NOMO-1 treated with dmso at 0.1 percent for 144 hours (cell line): ENCODE measurements at regions not wholly inside any gene's neighbourhood (a gene's known extent, or its start where the extent isn't known, plus 50 kb on each side); places are given as distances from the start of the nearest gene placed in this dataset.
"Not testable (repeated sequence)": the region's sequence is repeated elsewhere in the genome, so short reads cannot be mapped to it uniquely, and the experiment has no call there.

Source experiments
- DNase-seq: peaks from one replicate; lab custom pipeline; 2025; ENCODE audit not compliant: unreplicated experiment; lab: John Stamatoyannopoulos, UW

- DNase-seq = no peak
These were observed 64.0 kb downstream of the EBNA1BP2 start for GRCh38 chr1:43108080-43108479.

GRCh38 chr1:43107664-43108063 is 64.4 kb downstream of the EBNA1BP2 start:
- DNase-seq = no peak

GRCh38 chr1:43104027-43104763 is 67.9 kb downstream of the EBNA1BP2 start:
- DNase-seq = no peak

GRCh38 chr1:43101061-43101460 is 71.0 kb downstream of the EBNA1BP2 start:
- DNase-seq = no peak

- DNase-seq = no peak
These were observed 73.9 kb downstream of the EBNA1BP2 start for GRCh38 chr1:43098200-43098599.

- not testable (repeated sequence) for DNase-seq
These were observed 75.6 kb downstream of the EBNA1BP2 start for GRCh38 chr1:43096528-43096927.

- DNase-seq = not testable (repeated sequence)
These were observed 81.3 kb downstream of the EBNA1BP2 start for GRCh38 chr1:43090812-43091211.

GRCh38 chr1:43090157-43090556 is 81.9 kb downstream of the EBNA1BP2 start:
- DNase-seq = not testable (repeated sequence)

GRCh38 chr1:43083375-43083891 is 88.7 kb downstream of the EBNA1BP2 start:
- no peak for DNase-seq

GRCh38 chr1:43082740-43083139 is 89.3 kb downstream of the EBNA1BP2 start:
- DNase-seq = no peak

GRCh38 chr1:43077273-43077672 is 94.8 kb downstream of the EBNA1BP2 start:
- no peak for DNase-seq

GRCh38 chr1:43074709-43075108 is 97.4 kb downstream of the EBNA1BP2 start:
- no peak for DNase-seq

GRCh38 chr1:43074244-43074643 is 97.8 kb downstream of the EBNA1BP2 start:
- DNase-seq = no peak

- peak; percentile 35 for DNase-seq
These were observed 98.4 kb downstream of the EBNA1BP2 start for GRCh38 chr1:43073490-43074230.

- no peak for DNase-seq
These were observed 99.8 kb downstream of the EBNA1BP2 start for GRCh38 chr1:43072314-43072713.

- DNase-seq = no peak
These were observed 100.8 kb downstream of the EBNA1BP2 start for GRCh38 chr1:43071241-43071640.

- DNase-seq = no peak
These were observed 102.5 kb downstream of the EBNA1BP2 start for GRCh38 chr1:43069461-43070050.

GRCh38 chr1:43068911-43069310 is 103.2 kb downstream of the EBNA1BP2 start:
- DNase-seq = no peak

- DNase-seq = no peak
These were observed 103.9 kb downstream of the EBNA1BP2 start for GRCh38 chr1:43067977-43068751.

GRCh38 chr1:43067233-43067745 is 104.8 kb downstream of the EBNA1BP2 start:
- DNase-seq = no peak

GRCh38 chr1:43066578-43066977 is 105.5 kb downstream of the EBNA1BP2 start:
- no peak for DNase-seq
